PC-9 (cell line): ENCODE measurements at regions not wholly inside any gene's neighbourhood (a gene's known extent, or its start where the extent isn't known, plus 50 kb on each side); places are given as distances from the start of the nearest gene placed in this dataset.

Experiments
- BruUV-seq: library from RNA; stranded (reverse); fragments of 400-500 nt; replicated peaks from 2 replicates; lab custom pipeline; 2021; lab: Mats Ljungman, UMichigan
- CTCF ChIA-PET: fragments of 300-600 bp; sonication (Branson Sonifier 250); formaldehyde crosslinking; loops from one replicate; lab custom pipeline; 2022; ENCODE audit warnings: antibody characterized with exemption; lab: Charles Lee
- POLR2A ChIA-PET: fragments of 300-600 bp; sonication (Branson Sonifier 250); formaldehyde crosslinking; loops from one replicate; lab custom pipeline; 2022; ENCODE audit warnings: antibody characterized with exemption; ENCODE audit not compliant: unreplicated experiment; lab: Charles Lee
- DNase-seq, 2 experiments: peaks; one replicate each; pipeline versions ENCODE4 v3.0.0 to v3.0.0-alpha.2; 2015 to 2022; ENCODE audit warnings: mixed read lengths in 1 of 2
- H2AFZ ChIP-seq: fragments of 200-600 bp; sonication (generic); 2 replicates; pipeline ENCODE4 v1.8.1; 2017; ENCODE audit warnings: antibody characterized with exemption
- H3F3A ChIP-seq: fragments of 200-600 bp; sonication (generic); 2 replicates; pipeline ENCODE4 v1.8.1; 2017; ENCODE audit warnings: antibody characterized with exemption, mild to moderate bottlenecking, low read depth; ENCODE audit not compliant: insufficient read depth
- H3K27ac ChIP-seq: fragments of 200-600 bp; sonication (generic); 2 replicates; pipeline ENCODE4 v1.6.1; 2016; ENCODE audit warnings: mixed run types
- H3K27me3 ChIP-seq: fragments of 200-600 bp; sonication (generic); 2 replicates; pipeline ENCODE4 v1.6.1; 2016; ENCODE audit warnings: low read depth, mixed run types; ENCODE audit not compliant: insufficient read depth
- H3K36me3 ChIP-seq: fragments of 200-600 bp; sonication (generic); 2 replicates; pipeline ENCODE4 v1.6.1; 2016; ENCODE audit warnings: low read depth, mixed run types
- H3K4me1 ChIP-seq: fragments of 200-600 bp; sonication (generic); replicated peaks from 2 replicates; pipeline ENCODE4 v1.6.1; 2016; ENCODE audit warnings: mixed run types; ENCODE audit not compliant: insufficient read depth
- H3K4me2 ChIP-seq: fragments of 200-600 bp; sonication (generic); 2 replicates; pipeline ENCODE4 v1.6.1; 2017; ENCODE audit warnings: mixed run types
- H3K4me3 ChIP-seq: fragments of 200-600 bp; sonication (generic); 2 replicates; pipeline ENCODE4 v1.6.1; 2016; ENCODE audit warnings: mixed run types
- H3K79me2 ChIP-seq: fragments of 200-600 bp; sonication (generic); 2 replicates; pipeline ENCODE4 v1.6.1; 2017; ENCODE audit warnings: low read depth, mixed run types
- H3K9me2 ChIP-seq: fragments of 200-600 bp; sonication (generic); 2 replicates; pipeline ENCODE4 v1.8.1; 2017; ENCODE audit warnings: mild to moderate bottlenecking; ENCODE audit not compliant: insufficient read depth
- H3K9me3 ChIP-seq: fragments of 200-600 bp; sonication (generic); 2 replicates; pipeline ENCODE4 v1.8.1; 2016; ENCODE audit warnings: low read depth; ENCODE audit not compliant: insufficient read depth
- H4K20me1 ChIP-seq: fragments of 200-600 bp; sonication (generic); 2 replicates; pipeline ENCODE4 v1.8.1; 2017; ENCODE audit not compliant: insufficient read depth
- EZH2 ChIP-seq: fragments of 200-600 bp; sonication (generic); IDR thresholded peaks from 2 replicates; pipeline ENCODE4 v1.8.0; 2017; ENCODE audit warnings: antibody characterized with exemption, low read depth
- intact Hi-C: fragments of 100-400 bp; cut with micrococcal nuclease; formaldehyde crosslinking; loops from one replicate; pipeline ENCODE4 v1.10.0; 2022; ENCODE audit not compliant: unreplicated experiment
- TF ChIP-seq, protein P1 (sequence below): fragments of 200-600 bp; sonication (generic); conservative IDR thresholded peaks from 2 replicates; pipeline ENCODE4 v1.6.1; 2017; ENCODE audit warnings: mixed run types, antibody characterized with exemption, mild to moderate bottlenecking, moderate library complexity

DNA sequence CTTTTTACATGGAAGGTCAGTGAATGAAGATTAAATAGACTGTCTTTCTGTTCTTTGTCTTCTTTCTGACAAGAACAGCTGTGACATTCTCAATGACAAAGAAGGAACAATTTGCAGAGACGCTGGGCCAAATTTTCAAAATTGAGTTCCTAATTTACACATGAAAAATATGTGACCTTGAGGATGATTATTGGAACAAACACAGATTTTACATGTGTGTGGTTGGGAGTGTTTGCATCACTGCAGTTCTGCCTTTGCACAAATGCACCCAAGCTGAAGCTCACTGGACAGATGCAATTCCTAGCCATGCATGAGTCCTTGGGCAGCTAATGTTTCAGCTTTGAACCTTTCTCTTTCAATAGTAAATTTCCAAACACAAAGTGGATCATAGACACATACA lies 350.8 kb downstream of the QKI start:
- no peaks in the 10 kb centered on the region for H4K20me1 ChIP-seq
- no TSS peak for BruUV-seq
- no peaks in the 10 kb centered on the region for H3K4me1 ChIP-seq
- TF ChIP-seq, protein P1, sequence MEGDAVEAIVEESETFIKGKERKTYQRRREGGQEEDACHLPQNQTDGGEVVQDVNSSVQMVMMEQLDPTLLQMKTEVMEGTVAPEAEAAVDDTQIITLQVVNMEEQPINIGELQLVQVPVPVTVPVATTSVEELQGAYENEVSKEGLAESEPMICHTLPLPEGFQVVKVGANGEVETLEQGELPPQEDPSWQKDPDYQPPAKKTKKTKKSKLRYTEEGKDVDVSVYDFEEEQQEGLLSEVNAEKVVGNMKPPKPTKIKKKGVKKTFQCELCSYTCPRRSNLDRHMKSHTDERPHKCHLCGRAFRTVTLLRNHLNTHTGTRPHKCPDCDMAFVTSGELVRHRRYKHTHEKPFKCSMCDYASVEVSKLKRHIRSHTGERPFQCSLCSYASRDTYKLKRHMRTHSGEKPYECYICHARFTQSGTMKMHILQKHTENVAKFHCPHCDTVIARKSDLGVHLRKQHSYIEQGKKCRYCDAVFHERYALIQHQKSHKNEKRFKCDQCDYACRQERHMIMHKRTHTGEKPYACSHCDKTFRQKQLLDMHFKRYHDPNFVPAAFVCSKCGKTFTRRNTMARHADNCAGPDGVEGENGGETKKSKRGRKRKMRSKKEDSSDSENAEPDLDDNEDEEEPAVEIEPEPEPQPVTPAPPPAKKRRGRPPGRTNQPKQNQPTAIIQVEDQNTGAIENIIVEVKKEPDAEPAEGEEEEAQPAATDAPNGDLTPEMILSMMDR = no peak
- no peak for TF ChIP-seq EZH2
- CTCF ChIA-PET = no interaction called here
- DNase-seq = no peak
- H3K9me3 ChIP-seq = no peaks in the 10 kb centered on the region
- no peaks in the 10 kb centered on the region for H3K79me2 ChIP-seq
- POLR2A ChIA-PET = no interaction called here
- no peaks in the 10 kb centered on the region for H3K9me2 ChIP-seq
- H2AFZ ChIP-seq = no peak overlapping the region
- H3F3A ChIP-seq = no peaks in the 10 kb centered on the region
- no peak overlapping the region for H3K4me3 ChIP-seq
- peaks cover 40% of the 10 kb centered on the region; the same call in 1 of the 2 replicates for H3K27me3 ChIP-seq
- no peak overlapping the region for H3K4me2 ChIP-seq
- no peaks in the 10 kb centered on the region for H3K36me3 ChIP-seq
- intact Hi-C loops = no loop called here
- no peak overlapping the region for H3K27ac ChIP-seq

DNA sequence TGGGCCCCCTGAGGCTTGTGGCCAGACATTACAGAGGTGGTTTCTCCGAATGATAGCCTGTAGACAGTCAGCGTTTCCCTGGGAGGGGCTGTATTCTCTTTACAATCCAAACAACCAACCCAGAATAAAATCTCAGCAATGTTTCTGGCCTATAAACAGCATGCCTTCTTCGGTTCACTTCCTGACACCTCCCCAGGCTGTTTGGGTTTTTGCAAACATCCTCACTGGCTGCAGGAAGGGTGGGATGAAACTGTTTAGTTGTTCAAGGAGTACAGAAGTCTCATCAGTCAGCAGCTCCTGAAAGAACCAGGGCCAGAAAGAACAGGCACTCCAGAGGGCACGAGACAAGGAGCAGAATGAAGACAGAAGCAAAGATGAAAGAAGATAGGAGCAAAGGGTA lies 350.0 kb downstream of the QKI start:
- Histone ChIP-seq H3K9me3 (no peaks in the 10 kb centered on the region), H3K4me3 (no peak overlapping the region), H3F3A (no peaks in the 10 kb centered on the region), H3K27ac (no peak overlapping the region), H3K9me2 (no peaks in the 10 kb centered on the region), H4K20me1 (no peaks in the 10 kb centered on the region), H3K4me1 (no peaks in the 10 kb centered on the region), H3K36me3 (no peaks in the 10 kb centered on the region), H3K79me2 (no peaks in the 10 kb centered on the region), H2AFZ (no peak overlapping the region), H3K27me3 (peaks cover 43% of the 10 kb centered on the region), H3K4me2 (no peak overlapping the region)
- ChIA-PET POLR2A (no interaction called here), CTCF (no interaction called here)
- DNase-seq = no peak
- intact Hi-C loops = no loop called here
- no TSS peak for BruUV-seq
- TF ChIP-seq, protein P1 = no peak

DNA sequence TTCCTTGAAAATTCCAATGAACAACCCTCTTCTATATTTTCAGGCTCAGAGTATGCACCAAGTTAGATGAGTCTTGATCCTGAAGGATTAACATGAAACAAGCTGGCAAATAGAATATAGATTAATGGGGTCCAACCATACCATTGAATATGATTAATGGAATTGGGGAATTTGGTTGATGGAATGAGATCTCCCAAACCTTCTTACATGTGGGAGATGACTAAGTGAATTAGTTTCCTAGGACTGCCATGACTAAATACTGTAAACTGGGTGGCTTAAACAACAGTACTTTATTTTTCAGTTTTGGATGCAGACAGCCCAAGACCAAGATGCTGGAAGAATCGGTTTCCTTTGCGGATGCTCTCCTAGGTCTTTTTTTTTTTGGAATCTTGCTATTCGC lies 347.0 kb downstream of the QKI start:
- intact Hi-C loops = no loop called here
- ChIA-PET CTCF (no interaction called here), POLR2A (no interaction called here)
- Histone ChIP-seq H3K4me3 (no peak overlapping the region), H3K4me2 (no peak overlapping the region), H2AFZ (no peak overlapping the region), H3K9me3 (no peaks in the 10 kb centered on the region), H3K27me3 (peaks cover 60% of the 10 kb centered on the region), H3K9me2 (no peaks in the 10 kb centered on the region), H3K4me1 (no peaks in the 10 kb centered on the region), H3K27ac (no peak overlapping the region), H4K20me1 (no peaks in the 10 kb centered on the region), H3K36me3 (no peaks in the 10 kb centered on the region), H3F3A (no peaks in the 10 kb centered on the region), H3K79me2 (no peaks in the 10 kb centered on the region)
- BruUV-seq = no TSS peak
- no peak for TF ChIP-seq EZH2
- TF ChIP-seq, protein P1 = no peak
- DNase-seq = no peak
